Psoas muscle (tissue), 7 donors: ENCODE measurements at regions not wholly inside any gene's neighbourhood (a gene's known extent, or its start where the extent isn't known, plus 50 kb on each side); places are given as distances from the start of the nearest gene placed in this dataset.

Experiments
- ATAC-seq, 4 donors: fragments of 200-7000 bp; cut with Tn5 transposase; one replicate each; pipeline ENCODE4 v1.9.1; 2020; ENCODE audit warnings: moderate library complexity in 3 of 4, mild to moderate bottlenecking in 2 of 4
- DNase-seq, 2 donors: peaks; one replicate each; pipeline ENCODE4 v3.0.0-alpha.2; 2020
- H3K27ac ChIP-seq: fragments of 200-600 bp; one replicate; pipeline ENCODE4 v1.8.0; 2022
- H3K27me3 ChIP-seq, 3 donors: fragments of 200-600 bp in 1 of 3; one replicate each; pipeline versions ENCODE4 v1.6.1 to v1.8.0; 2013 to 2022; ENCODE audit warnings: low read length in 2 of 3, mild to moderate bottlenecking in 2 of 3, moderate library complexity in 1 of 3; ENCODE audit not compliant: insufficient read depth in 3 of 3
- H3K36me3 ChIP-seq, 2 donors: fragments of 200-600 bp in 1 of 2; one replicate each; pipeline versions ENCODE4 v1.6.1 to v1.8.0; 2013 to 2022; ENCODE audit warnings: low read depth in 1 of 2, mild to moderate bottlenecking in 1 of 2, moderate library complexity in 1 of 2; ENCODE audit not compliant: insufficient read depth in 1 of 2
- H3K4me1 ChIP-seq: fragments of 200-600 bp; one replicate; pipeline ENCODE4 v1.8.0; 2022
- H3K4me3 ChIP-seq: fragments of 200-600 bp; one replicate; pipeline ENCODE4 v1.8.0; 2022; ENCODE audit warnings: mild to moderate bottlenecking
- H3K9me3 ChIP-seq: fragments of 200-600 bp; one replicate; pipeline ENCODE4 v1.8.0; 2022
- WGBS, 3 donors: extraction: QIAGEN DNeasy Blood & Tissue Kit; methylation state at CpG; one replicate each; pipeline versions ENCODE4 v1.1.6 to v1.1.7; 2013; 5-methylcytosine and 5-hydroxymethylcytosine counted together
- intact Hi-C, 2 donors: fragments of 100-400 bp; cut with DNase I; formaldehyde crosslinking; loops; one replicate each; pipeline versions ENCODE4 v1.11.0 to v1.14.2; 2022
- TF ChIP-seq, protein P1 (sequence below): fragments of 200-600 bp; IDR thresholded peaks from one replicate; pipeline ENCODE4 v1.8.0; 2022; ENCODE audit warnings: antibody characterized with exemption
- donor health status: healthy with polysubstance abuse.
- donor health status: DM: no; HTN: no; CAD: no; lungs with moderate emphysema.
- donor health status: Bipolar disorder and iron deficiency.
- donor health status: healthy.
- donor health status: DM: yes; HTN: yes; CAD: no.
- donor health status: DM: no; HTN: no; CAD: no.
- donor health status: DM: yes; HTN: yes; CAD: no.

DNA sequence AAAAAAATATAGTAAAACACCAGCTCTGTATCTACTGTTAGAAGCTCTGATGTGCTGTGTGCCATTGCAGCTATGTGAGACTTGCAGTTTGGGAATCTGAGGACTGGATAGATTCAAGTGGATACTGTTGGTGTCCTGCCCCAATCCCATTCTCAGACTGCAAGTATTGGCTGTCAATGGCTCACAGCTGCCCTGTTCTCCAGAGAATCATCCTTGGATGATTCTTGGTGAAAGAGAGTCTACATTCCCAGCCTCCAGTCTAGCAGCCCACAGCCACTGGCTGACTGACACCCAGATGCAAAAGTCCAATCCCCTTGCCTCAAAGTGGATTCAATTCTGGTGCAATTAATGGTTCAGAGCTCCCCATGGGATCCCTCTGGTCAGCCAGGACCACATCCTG, 206.1 kb upstream of the MTNR1B start:
- Histone ChIP-seq H3K36me3 (no peaks in the 10 kb centered on the region), H3K27me3 (no peaks in the 10 kb centered on the region), H3K9me3 (no peaks in the 10 kb centered on the region), H3K27ac (no peak overlapping the region), H3K4me1 (no peaks in the 10 kb centered on the region), H3K4me3 (no peak overlapping the region)
- ATAC-seq = no peak
- TF ChIP-seq, protein P1, sequence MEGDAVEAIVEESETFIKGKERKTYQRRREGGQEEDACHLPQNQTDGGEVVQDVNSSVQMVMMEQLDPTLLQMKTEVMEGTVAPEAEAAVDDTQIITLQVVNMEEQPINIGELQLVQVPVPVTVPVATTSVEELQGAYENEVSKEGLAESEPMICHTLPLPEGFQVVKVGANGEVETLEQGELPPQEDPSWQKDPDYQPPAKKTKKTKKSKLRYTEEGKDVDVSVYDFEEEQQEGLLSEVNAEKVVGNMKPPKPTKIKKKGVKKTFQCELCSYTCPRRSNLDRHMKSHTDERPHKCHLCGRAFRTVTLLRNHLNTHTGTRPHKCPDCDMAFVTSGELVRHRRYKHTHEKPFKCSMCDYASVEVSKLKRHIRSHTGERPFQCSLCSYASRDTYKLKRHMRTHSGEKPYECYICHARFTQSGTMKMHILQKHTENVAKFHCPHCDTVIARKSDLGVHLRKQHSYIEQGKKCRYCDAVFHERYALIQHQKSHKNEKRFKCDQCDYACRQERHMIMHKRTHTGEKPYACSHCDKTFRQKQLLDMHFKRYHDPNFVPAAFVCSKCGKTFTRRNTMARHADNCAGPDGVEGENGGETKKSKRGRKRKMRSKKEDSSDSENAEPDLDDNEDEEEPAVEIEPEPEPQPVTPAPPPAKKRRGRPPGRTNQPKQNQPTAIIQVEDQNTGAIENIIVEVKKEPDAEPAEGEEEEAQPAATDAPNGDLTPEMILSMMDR = no peak
- intact Hi-C loops = no loop called here
- DNase-seq = no peak

DNA sequence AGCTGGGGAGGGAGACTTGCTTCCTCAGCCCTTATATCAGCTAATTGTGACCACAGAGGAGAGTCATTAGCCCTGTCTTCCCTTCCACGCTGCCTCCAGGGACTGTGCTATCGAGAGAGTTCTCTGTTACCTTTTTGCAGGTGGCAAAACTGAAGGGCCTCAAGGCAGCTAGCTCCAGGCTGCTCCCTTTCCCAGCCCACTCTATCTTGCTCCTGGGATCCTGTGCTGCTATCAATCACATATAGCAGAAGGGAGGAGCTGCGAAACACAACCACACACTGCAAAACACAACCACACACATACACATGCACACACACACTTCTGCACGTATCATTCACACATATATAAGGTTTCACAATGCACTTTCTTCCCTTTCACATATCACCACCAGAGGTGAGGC, 205.3 kb upstream of the MTNR1B start:
- TF ChIP-seq, protein P1 = no peak
- ATAC-seq (no peak), DNase-seq (no peak)
- no peaks in the 10 kb centered on the region for H3K36me3 ChIP-seq
- WGBS, 3 donors = 77 to 84% (median 81%) methylated on average over 4 of the region's 4 CpGs
- intact Hi-C loops = no loop called here
- H3K4me3 ChIP-seq = no peak overlapping the region
- H3K27ac ChIP-seq = no peak overlapping the region
- H3K4me1 ChIP-seq = no peaks in the 10 kb centered on the region
- H3K27me3 ChIP-seq = no peaks in the 10 kb centered on the region
- no peaks in the 10 kb centered on the region for H3K9me3 ChIP-seq

DNA sequence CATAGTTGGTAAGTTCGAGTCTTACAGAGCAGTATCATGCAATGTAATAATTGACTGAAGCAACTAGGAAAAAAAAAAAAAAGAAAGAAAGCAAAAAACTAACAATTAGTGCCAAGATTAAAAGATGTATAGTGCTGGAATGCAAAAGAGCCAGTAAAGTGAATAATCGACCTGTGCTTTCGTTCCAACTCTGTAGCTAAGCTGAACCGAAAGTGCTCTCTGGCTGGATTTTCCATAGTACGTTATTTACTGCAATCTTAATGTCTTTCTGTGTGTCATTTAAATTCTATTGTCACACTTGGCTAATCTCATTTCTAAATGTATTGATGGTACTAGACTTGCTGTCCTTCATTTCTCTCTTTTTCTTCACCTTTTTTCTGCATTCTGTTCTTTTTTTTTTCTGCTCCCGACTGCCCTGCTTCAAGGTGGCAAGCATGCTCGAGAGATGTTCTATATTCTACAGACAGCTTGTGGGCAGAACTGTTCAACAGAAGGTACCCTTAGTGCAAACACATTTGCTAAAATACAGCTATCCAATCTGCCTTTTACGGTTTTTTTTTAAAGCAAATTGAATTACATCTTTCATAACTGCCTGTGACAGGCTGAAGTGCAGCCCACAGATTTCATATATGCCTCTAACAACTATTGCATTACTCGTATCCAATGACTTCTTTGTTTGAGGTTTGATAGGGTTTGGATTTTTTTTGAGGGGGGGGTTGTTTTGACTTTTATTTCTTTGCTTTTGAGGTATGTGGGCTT, 204.2 kb upstream of the MTNR1B start:
- TF ChIP-seq, protein P1 = no peak
- H3K4me1 ChIP-seq = no peaks in the 10 kb centered on the region
- no peaks in the 10 kb centered on the region for H3K36me3 ChIP-seq
- no peak overlapping the region for H3K27ac ChIP-seq
- H3K27me3 ChIP-seq = no peaks in the 10 kb centered on the region
- DNase-seq = no peak
- intact Hi-C loops = no loop called here
- ATAC-seq = no peak
- no peak overlapping the region for H3K4me3 ChIP-seq
- H3K9me3 ChIP-seq = no peaks in the 10 kb centered on the region
- 63 to 72% (median 71%) methylated on average over 9 of the region's 9 CpGs for WGBS, 3 donors

DNA sequence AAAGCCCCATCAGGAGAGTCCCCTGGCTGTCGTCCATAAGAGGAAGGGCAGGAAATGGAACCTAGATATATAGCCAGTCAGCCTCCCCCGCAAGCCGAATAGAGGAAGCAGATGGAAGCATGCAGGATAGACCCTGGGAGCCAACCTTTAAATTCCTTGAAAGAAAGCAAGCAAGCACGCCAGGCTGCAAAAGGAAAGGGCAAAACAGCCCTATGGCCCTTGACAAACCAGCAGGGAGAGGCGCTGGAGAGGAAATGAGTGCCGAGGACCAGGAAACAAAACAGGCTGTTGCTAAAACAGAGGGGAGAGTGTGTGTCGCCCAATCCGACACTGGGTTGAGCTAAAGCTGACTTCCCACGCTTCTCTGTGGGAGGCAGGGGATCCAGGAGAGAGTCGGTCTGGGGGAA, 203.5 kb upstream of the MTNR1B start:
- TF ChIP-seq, protein P1 = no peak
- Histone ChIP-seq H3K9me3 (no peaks in the 10 kb centered on the region), H3K4me3 (peak overlapping the region; percentile 36), H3K27ac (no peak overlapping the region), H3K4me1 (no peaks in the 10 kb centered on the region), H3K27me3 (no peaks in the 10 kb centered on the region), H3K36me3 (no peaks in the 10 kb centered on the region)
- intact Hi-C loops = no loop called here
- DNase-seq = peak; percentile 12 to 42
- peak in 1 of 4 donors; percentile 33 for ATAC-seq
- 9 to 18% (median 18%) methylated on average over 10 of the region's 10 CpGs for WGBS, 3 donors

DNA sequence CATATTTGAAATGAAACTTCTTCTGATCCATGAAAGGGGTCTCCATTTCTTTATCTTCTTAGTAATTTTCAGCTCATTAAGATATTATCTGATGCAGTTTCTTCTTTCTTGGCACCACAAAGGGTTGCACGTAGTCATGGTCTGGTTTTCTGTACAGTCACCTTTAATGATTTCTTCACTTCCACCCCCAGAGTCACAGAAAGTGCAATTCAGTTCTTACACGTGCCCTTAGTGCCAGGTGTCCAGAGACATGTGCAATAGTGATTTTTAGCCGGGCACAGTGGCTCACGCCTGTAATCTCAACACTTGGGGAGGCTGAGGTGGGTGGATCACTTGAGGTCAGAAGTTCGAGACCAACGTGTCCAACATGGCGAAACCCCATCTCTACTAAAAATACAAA, 202.8 kb upstream of the MTNR1B start:
- TF ChIP-seq, protein P1 = no peak
- Histone ChIP-seq H3K4me1 (no peaks in the 10 kb centered on the region), H3K27me3 (no peaks in the 10 kb centered on the region), H3K27ac (no peak overlapping the region), H3K36me3 (no peaks in the 10 kb centered on the region), H3K4me3 (no peak overlapping the region), H3K9me3 (no peaks in the 10 kb centered on the region)
- DNase-seq (no peak), ATAC-seq (no peak)
- WGBS, 3 donors = 73 to 77% (median 76%) methylated on average over 7 of the region's 7 CpGs
- intact Hi-C loops = no loop called here
